ENCODE measurements at regions not wholly inside any gene's neighbourhood (a gene's known extent, or its start where the extent isn't known, plus 50 kb on each side); places are given as distances from the start of the nearest gene placed in this dataset.
A peak's percentile ranks its signal among the peaks of the same experiment; 100 is the strongest.
"Not testable (repeated sequence)": the region's sequence is repeated elsewhere in the genome, so short reads cannot be mapped to it uniquely, and the experiment has no call there.

DNA sequence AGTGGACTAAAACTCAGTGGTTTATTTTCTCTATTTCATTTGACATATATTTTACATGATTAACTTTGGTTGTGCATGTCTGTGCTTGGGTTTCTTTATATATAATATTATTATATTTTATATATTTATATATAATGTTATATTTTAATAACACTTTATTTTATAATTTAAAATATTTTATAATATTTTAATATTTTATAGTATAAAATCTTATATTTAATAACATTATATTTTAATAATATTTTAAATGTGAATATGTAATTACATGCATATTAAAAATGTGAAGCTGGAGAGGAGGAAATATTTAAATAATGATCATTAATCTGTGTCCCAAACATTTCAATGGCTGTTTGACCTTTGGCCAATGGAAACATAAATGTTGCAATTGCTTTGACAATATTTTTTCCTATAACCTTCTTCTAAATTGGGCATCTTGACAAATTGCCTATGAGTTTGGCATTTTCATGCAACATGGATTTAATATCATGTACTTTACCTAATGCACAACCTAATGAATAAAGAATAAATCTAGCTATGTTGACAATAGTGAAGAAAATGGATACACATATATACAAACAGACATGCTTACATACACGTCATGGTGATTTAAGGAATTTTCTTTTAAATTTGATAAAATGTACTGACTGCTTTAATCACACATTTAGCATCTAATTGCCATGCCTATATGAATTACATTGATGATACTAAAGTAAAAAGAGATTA, 607.1 kb downstream of the SLITRK6 start:
- no peak for DNase-seq

DNA sequence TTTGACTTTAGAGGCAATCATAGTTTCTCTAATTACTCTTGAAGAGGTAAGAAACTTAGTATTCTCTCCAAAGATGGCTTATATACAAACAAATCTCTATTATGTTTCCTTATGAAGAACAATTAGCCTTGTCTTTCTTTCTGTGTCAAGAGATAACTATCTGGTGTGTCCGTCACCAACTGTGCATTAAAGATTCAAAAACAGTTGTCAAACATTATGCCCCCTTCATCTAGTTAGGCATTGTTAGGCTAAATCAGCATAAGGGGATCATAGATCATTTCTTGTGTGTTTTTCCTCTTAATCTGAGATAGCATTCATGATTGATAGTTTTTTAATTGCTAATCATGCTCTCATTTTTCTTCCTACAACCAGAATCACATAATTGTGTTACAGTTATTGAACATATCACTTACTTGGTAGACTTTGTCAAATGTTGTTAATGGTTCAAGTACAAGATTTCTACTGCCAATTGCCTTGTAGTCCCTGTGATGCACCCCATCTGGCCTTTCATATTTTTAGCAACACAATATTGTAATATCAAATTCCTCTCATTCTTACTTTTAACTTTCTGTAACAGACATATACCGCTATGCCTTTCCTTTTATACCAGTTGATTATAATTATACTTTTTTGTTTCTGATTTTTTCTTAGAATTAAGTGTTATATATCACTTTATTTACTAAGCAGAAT, 612.7 kb downstream of the SLITRK6 start:
- no peak for DNase-seq

DNA sequence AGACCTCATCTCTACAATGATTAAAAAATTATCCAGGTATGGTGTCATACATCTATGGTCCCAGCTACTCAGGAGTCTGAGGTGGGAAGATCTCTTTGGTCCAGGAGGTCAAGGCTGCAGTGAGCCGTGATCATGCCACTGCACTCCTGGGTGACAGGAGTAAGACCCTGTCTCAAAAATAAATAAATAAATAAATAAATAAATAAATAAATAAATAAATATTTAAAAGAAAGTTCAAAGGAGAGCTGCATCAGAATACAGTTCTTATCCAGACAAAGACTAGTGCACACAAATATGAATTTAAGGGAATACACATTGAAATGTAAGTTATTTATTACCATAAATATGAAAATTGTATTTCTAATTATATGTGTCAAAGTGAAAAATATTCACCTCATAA, 624.9 kb downstream of the SLITRK6 start:
- no peak for DNase-seq

DNA sequence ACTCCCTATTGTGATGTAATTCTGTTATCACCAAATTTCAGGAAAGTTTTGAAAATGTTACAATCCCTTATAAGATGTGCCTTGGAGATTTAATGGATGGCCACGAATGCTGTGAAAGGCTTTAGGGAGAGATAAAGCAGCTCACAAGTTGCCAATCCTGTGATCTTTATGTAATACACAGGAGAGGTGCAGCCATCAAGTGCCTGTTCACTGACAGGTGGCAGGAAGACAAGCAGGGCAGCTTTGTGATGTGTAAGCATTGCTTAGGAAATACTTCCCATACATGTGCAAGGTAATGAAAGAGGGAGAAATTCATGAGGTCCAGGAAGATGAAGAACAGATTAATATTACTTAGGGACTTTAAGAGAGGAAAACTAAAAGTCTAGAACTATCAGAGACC, 628.8 kb downstream of the SLITRK6 start:
- DNase-seq, result no peak

DNA sequence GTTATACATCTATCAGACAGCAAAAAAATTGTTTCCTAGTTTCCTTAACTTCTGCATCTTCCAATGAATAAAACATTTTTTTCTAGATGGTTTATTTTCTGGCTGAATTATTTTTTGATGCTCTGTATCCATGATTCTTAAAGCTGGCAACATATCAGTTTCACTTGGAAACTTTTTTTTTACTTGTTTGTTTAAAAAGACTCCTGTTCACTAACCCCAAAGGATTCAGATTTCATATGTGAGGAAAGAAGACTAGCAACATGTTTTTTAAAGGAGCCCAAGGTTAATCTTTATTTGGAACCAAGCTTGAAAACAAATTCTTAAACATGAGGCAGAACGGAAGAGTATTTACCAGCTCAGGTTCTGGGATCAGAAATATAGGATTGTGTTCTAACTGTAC, 632.3 kb downstream of the SLITRK6 start:
- DNase-seq, result no peak

DNA sequence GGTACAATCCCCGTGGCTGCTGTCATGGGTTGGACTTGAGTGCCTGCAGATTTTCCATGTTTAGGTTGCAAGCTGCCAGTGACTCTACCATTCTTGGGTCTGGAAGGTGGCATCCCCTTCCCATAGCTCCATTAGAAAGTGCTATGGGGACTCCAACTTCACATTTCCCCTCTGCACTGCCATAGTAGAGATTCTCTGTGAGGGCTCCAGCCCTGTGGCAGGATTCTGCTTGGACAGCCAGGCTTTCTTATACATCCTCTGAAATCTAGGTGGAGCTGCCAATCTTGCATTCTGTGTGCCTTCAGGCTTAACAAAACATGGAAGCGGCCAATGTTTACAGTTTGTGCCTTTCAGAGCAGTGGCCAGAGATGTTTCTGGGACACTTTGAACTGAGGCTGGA, 636.2 kb downstream of the SLITRK6 start:
- DNase-seq, result no peak

DNA sequence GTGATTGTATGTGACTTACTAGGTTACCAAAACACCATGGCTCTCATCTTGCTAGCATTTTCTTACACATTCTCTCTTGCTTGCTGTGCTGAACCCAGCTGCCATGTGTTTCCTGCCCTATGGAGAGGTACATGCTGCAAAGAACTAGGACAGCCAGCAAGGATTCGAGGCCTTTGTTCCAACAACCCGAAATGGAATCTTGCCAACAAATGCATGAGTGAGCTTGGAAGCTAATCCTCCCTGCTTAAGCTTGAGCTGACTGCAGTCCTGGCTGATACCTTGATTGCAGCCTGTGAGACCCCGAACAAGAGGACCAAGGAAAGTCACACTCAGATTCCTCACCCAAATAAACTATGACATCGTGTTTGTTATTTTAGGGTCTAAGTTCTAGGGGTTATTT, 651.2 kb downstream of the SLITRK6 start:
- DNase-seq, result peak; percentile 2

DNA sequence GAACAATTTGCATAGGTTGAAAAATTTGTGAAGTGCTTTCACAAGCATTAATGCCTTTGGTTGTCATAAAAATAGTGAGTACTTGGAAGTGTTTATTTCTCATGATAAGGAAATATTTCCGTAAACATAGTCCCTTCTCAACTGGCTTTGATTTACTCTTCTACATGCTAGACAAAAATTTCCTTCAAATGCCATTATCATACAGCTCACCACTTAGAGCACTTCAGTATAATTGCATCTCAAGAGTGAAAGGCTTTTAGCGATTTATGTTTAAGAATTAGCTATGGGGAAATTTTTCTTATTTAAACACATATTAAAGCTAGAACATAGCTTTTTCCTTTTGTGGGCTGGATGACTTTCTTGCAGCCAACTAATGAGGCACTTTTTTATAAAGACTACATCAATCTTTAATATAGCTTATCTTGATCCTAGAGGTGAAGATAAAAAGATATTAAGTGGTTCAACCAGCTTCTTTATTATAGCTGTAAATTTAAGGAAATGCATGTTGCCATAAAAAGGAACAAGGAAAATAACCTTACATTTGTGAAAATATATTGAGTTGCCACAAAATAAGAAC, 656.8 kb downstream of the SLITRK6 start:
- no peak for DNase-seq

DNA sequence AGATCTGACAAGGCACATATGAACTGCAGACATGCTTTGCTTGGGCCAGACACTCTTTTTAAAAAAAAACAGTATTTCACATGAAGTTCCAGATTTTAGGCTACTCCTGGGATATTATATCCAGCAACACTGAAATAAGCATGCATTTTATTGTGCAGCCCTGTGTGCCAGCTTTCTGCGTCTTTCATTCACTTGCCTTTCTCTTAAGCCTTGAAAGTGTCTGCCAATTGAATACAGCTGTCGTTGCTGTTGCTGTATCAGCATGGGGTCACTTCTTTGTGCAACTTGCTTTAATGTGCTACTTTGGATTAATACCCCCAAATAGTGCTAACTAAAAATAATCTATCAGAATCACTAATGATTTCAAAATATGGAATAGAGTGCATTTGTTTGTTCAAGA, 657.8 kb downstream of the SLITRK6 start:
- no peak for DNase-seq

DNA sequence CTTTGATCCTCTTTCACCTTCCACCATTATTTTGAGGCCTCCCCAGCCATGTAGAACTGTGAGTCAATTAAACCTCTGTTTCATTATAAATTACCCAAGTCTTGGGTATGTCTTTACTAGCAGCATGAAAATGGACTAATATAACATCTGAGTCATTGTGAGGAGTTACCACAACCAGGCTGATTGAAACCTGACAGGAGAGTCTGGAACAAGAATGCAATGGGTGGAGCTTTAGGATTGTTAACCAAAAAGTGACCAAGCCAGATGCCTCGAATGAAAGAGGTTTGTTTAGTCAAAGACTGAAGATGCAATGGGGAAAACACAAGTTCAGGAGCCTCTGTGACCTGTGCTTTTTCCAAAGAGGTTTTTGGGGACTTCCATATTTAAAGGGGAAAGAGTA, 659.0 kb downstream of the SLITRK6 start:
- no peak for DNase-seq

DNA sequence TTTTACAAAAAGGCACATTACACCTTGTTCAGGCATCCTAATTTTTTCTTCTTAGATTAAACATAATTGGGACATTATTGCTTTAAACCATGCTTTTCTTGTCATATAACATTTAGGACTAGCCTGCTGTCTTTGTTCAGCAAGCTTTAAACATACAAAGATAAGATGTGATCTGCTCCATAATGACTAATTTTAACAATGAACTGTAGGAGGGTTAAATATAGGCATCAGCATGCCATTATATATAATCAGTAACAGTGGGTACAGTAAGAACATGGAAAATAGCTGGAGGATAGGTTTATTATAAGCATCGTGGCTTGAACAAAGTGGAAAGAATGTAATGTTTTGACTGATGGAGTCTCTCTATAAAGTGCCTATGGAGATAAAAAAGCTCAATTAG, 661.7 kb downstream of the SLITRK6 start:
- no peak for DNase-seq

DNA sequence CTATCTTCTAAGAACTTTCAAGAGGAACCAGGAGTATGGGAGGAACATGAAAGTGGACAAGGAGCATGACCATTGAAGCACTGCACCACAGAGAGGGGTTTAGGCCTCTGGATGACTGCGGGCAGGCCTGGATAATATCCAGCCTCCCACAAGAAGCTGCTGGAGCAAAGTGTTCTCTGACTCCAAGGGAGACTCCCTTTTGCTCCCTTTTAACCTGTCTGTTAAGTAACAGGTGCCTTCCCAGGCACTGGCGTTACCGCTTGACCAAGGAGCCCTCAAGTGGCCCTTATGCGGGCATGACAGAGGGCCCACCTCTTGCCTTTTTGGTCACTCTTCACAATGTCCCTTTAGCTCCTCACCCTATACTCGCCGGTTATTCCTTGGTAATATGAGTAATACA, 666.2 kb downstream of the SLITRK6 start:
- no peak for DNase-seq

DNA sequence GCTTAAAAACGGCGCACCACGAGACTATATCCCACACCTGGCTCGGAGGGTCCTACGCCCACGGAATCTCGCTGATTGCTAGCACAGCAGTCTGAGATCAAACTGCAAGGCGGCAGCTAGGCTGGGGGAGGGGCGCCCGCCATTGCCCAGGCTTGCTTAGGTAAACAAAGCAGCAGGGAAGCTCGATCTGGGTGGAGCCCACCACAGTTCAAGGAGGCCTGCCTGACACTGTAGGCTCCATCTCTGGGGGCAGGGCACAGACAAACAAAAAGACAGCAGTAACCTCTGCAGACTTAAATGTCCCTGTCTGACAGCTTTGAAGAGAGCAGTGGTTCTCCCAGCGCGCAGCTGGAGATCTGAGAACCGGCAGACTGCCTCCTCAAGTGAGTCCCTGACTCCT, 675.7 kb downstream of the SLITRK6 start:
- not testable (repeated sequence) for DNase-seq

DNA sequence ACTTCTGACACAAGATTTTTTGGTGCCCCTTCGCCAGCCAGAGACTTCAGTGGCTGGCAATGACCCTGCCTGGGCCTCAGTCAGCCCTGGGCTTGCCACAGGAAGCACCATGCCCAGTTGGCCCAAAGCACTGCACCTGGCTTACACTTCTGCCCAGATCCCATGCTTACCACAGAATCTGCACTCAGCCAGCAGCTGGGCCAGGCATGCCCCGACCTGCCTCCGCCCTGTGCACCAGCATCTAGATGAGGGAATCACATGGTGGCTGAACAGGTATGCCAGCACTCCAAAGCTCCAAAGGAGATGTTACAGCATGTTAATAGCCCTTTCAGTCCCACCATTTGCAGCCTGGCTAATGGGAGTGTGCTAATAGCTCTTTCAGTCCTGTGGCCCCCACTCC, 690.9 kb downstream of the SLITRK6 start:
- no peak for DNase-seq

DNA sequence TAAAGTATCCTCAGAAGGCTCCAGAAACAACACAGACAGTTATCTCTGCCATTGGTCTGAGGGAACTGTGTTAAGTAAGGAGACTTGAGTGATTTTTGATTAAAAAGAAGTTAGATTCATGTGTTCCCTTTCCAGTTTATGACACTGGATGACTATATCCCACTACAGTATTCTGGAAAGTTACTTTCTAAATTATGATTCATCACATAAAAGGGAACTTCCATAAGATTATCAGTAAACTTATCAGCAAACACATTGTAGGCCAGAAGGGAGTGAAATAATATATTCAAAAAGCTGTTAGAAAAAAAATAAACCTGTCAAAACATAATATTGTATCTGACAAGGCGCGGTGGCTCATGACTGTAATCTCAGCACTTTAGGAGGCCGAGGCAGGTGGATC, 700.0 kb downstream of the SLITRK6 start:
- DNase-seq, result no peak

DNA sequence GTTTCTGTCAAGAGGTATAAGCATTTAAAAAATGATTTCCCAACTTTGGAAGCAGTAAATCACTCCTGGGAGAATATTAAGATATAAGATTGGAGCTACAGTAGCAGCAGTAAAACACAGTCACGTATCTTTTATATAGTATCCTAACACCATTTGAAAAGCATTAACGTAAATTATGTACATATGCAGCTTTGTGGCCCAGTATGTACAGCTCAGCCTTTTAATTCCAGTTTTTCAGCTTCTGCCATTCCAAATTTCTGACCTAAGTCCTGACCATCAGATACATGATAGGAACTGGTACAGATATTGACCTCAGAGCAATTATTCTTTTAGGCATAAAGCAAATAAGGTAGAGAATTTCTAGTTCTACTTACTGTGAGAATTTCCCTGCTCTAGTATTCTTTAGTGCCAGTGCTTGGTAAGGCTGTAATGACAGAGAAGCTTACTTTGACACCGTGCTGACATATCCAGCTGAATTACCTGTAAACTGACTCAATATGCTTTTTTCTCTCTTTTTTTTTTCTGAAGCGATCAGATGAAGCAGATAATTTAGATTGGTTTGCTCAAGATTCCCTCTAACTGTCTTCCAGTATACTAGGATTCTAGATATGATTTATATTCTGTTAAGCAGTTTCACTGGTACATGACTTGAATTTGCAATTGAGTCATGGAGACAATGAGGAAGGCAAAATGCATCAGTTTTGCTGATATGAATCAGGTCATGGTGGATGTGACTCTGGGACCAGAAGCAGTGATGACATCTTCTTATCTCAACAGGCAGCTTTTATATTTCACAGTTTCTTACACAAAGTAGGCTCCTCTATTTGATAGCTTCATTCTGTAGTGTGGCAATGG, 703.6 kb downstream of the SLITRK6 start:
- no peak for DNase-seq

DNA sequence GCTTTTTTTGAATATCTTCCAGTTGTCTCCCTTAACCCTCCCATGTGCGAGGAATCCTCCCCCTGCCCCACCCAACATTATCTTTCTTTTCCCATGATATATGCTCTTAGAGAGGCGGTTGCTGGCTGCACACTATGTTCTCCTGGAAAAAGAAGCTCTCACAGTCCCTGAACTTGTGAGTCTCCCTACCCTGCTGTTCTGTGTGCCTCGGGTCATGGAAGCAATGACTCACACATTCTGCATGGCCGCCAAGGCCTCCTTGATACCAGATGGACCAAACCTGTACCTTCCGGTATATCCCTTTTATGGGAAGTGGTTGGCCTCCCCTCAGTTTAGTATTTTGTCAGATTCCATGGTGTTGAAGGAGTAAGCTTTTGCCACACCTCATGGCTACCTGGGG, 705.4 kb downstream of the SLITRK6 start:
- no peak for DNase-seq

DNA sequence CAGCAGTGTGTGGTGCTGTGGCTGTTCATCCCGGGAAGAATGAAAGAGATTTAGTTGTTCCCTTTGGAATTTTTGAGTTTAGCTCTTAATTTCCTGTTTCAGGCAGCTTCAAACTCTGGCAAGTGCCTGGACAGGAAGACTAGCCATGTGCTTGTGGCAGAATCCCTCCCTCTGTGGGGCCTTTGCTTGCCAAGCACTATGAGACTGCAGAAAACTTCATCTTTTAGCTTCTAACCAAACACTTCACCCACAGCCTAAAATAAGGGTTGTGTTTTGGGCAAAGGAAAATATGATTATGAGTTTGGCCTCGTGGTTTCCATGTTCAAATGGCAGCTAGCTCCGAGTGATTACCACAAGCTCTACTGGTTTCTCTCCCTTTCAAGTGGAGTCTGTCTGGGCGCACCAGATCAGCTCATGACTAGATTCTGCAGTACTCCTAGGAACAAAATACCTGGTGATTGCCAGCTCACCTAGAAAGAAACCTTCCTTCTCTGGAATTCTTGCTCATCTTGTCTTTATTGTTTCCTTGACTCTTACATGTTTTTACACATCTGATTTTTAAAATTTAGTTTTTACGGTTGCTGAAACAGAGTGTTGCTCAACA, 707.5 kb downstream of the SLITRK6 start:
- DNase-seq, result no peak

DNA sequence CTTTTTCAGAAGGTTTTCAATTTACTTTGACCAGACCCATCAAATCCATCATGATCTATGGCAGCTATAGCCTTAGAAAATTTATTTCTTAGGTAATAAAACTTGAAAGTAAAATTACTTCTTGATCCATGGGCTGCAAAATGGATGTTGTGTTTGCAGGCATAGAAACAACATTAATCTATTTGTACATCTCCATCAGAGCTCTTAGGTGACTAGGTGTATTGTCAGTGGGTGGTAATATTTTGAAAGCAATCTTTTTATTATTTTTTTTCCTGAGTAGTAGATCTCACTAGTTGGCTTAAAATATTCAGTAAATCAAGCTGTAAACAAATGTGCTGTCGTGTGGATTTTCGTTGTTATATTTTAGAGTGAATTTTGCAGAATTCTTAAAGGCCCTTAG, 710.0 kb downstream of the SLITRK6 start:
- no peak for DNase-seq

DNA sequence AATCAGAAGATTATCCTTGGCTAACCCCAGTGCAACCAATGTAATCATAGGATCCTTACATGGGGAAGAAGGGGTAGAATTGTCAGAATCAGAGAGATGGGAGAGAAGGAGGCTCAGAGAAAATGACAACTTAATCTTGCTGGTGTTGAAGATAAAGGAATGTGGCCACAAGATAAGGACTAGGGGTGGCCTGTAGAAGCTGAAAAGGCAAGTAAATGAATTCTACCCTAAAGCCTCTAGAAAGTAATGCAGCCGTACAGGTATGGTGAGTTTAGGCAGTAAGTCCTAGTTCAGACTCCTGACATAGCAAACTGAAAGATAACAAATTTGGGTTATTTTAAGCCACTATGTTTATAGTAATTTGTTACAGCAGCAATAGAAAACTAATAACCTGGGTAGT, 718.5 kb downstream of the SLITRK6 start:
- DNase-seq, result no peak

DNA sequence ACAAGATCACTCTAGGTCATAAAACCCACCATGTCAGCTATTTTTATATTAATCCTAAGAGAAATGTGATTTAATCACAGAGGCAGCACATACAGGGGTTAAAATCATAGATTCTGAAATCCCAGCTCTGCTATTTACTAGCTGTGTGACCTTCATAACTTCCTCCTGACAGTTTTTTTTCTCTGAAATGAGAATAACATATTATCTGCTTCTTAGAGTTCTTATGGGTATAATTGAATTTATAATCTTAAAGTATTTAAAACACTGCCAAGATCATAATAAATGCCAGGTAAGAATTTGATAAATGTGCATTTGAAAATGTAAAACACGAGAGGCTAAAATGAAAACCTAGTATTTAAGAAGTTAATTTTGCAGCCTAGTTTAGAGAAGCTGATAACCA, 722.9 kb downstream of the SLITRK6 start:
- no peak for DNase-seq

DNA sequence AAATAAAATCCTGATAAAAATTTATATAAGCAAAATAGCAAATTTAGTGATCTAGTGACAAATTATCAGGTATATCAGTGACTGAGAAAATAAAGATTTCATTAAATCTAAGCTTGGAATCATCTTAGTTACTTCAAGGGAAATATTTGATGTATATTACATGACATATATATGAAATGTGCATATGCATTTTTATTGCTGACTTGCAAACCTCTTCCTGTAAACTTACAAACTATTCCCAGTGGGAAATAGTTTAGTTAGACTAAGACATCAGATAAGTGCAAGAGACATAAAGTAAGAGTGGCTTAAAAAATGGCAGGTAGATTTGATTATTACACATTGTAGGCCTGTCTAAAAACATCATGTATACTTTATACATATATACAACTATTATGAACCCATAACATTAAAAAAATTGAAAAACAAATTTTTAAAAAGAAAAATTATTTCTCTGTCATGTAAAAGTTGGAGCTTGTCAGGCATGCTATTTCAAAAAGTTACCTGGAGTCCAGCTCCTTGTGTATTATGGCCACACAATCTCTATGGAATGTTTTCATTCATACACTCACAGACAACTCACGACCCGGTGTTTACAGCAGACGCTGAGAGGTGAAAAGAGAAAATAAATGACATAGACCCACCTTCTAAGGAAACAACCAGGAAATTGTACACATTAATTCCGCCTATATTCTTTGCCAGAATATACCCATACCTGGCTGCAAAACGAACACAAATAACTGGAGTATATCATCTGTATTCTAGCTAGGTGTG, 724.5 kb downstream of the SLITRK6 start:
- no peak for DNase-seq
